Esophagus muscularis mucosa (tissue), 4 donors: ENCODE measurements at regions not wholly inside any gene's neighbourhood (a gene's known extent, or its start where the extent isn't known, plus 50 kb on each side); places are given as distances from the start of the nearest gene placed in this dataset.

Experiments used
- DNase-seq: peaks from one replicate; pipeline ENCODE4 v3.0.0-alpha.2; 2017; ENCODE audit errors: extremely low spot score
- H3K27ac ChIP-seq, 4 donors: fragments of 200-600 bp; sonication (generic); replicated peaks in 1 of 4; 1 replicate in 3 of 4; 2 replicates in 1 of 4; pipeline ENCODE4 v1.5.1; 2016 to 2019; ENCODE audit warnings: mild to moderate bottlenecking in 1 of 4
- H3K27me3 ChIP-seq, 4 donors: fragments of 200-600 bp; sonication (generic); one replicate each; pipeline versions ENCODE4 v1.5.1 to v1.6.0; 2016 to 2019
- H3K36me3 ChIP-seq, 4 donors: fragments of 200-600 bp; sonication (generic); one replicate each; pipeline ENCODE4 v1.5.1; 2016 to 2019
- H3K4me1 ChIP-seq, 4 donors: fragments of 200-600 bp; sonication (generic); one replicate each; pipeline ENCODE4 v1.5.1; 2016 to 2019
- H3K4me3 ChIP-seq, 4 donors: fragments of 200-600 bp; sonication (generic); 1 replicate in 2 of 4; 2 replicates in 2 of 4; pipeline ENCODE4 v1.5.1; 2016 to 2019; ENCODE audit warnings: mild to moderate bottlenecking in 4 of 4, moderate library complexity in 1 of 4
- H3K9me3 ChIP-seq, 4 donors: fragments of 200-600 bp; sonication (generic); 1 replicate in 3 of 4; 2 replicates in 1 of 4; pipeline ENCODE4 v1.5.1; 2016 to 2019
- EP300 ChIP-seq: sonication (generic); formaldehyde crosslinking; IDR thresholded peaks from one replicate; pipeline ENCODE4 v1.6.1; 2017; ENCODE audit warnings: antibody characterized with exemption
- POLR2A ChIP-seq: fragments of 450-650 bp; IDR thresholded peaks from one replicate; pipeline ENCODE4 v1.6.1; 2017; ENCODE audit warnings: antibody characterized with exemption, moderate library complexity, mild to moderate bottlenecking, low read depth
- POLR2AphosphoS5 ChIP-seq, 2 donors: sonication (generic); formaldehyde crosslinking; IDR thresholded peaks; one replicate each; pipeline ENCODE4 v1.6.1; 2017; ENCODE audit warnings: antibody characterized with exemption in 2 of 2
- WGBS: methylation state at CpG from one replicate; pipeline ENCODE4 v1.1.5; 2018; 5-methylcytosine and 5-hydroxymethylcytosine counted together
- intact Hi-C: fragments of 100-400 bp; cut with DNase I; formaldehyde crosslinking; loops from one replicate; pipeline ENCODE4 v1.15.1; 2023
- TF ChIP-seq, protein P1 (sequence below), 3 experiments: fragments of 200-600 bp in 2 of 3; fragments of 450-650 bp in 1 of 3; sonication (generic) in 2 of 3; IDR thresholded peaks; one replicate each; pipeline ENCODE4 v1.5.1; 2017 to 2019; ENCODE audit warnings: antibody characterized with exemption in 3 of 3, mild to moderate bottlenecking in 2 of 3, moderate library complexity in 1 of 3

DNA sequence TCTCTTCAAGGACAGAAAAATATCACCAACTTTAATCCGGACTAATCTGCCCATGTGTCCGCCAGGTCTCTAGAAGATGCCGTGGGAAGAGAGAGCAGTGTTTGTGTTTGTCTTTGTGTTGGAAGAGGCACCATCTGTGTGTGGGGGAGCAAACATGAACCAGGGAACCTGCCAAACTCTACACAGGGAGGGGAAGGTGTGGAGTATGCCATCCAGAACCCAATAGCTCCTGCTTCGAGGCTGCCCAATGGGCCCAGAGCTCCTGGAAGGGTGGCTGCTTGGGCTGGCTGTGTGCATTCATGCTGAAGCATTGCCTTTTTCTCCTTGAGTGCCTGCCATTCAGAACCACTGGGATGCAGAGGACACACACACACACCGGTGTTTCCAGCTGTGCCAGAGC is 536.2 kb downstream of the MID1IP1 start:
- TF ChIP-seq POLR2AphosphoS5 (IDR thresholded peaks at IDR 0.05) = no peak
- TF ChIP-seq EP300 = no peak
- TF ChIP-seq POLR2A = no peak
- TF ChIP-seq, protein P1, sequence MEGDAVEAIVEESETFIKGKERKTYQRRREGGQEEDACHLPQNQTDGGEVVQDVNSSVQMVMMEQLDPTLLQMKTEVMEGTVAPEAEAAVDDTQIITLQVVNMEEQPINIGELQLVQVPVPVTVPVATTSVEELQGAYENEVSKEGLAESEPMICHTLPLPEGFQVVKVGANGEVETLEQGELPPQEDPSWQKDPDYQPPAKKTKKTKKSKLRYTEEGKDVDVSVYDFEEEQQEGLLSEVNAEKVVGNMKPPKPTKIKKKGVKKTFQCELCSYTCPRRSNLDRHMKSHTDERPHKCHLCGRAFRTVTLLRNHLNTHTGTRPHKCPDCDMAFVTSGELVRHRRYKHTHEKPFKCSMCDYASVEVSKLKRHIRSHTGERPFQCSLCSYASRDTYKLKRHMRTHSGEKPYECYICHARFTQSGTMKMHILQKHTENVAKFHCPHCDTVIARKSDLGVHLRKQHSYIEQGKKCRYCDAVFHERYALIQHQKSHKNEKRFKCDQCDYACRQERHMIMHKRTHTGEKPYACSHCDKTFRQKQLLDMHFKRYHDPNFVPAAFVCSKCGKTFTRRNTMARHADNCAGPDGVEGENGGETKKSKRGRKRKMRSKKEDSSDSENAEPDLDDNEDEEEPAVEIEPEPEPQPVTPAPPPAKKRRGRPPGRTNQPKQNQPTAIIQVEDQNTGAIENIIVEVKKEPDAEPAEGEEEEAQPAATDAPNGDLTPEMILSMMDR (IDR thresholded peaks at IDR 0.05) = no peak
- no peaks in the 10 kb centered on the region for H3K9me3 ChIP-seq
- no peaks in the 10 kb centered on the region for H3K27me3 ChIP-seq
- H3K27ac ChIP-seq = peak overlapping the region; percentile 36 to 76 (median 69)
- H3K4me3 ChIP-seq = no peak overlapping the region
- intact Hi-C loops = no loop called here
- WGBS = 79% methylated on average over 4 of the region's 5 CpGs
- no peak for DNase-seq
- no peaks in the 10 kb centered on the region for H3K36me3 ChIP-seq
- H3K4me1 ChIP-seq = peaks cover 7 to 26% (median 21%) of the 10 kb centered on the region in 4 donors

DNA sequence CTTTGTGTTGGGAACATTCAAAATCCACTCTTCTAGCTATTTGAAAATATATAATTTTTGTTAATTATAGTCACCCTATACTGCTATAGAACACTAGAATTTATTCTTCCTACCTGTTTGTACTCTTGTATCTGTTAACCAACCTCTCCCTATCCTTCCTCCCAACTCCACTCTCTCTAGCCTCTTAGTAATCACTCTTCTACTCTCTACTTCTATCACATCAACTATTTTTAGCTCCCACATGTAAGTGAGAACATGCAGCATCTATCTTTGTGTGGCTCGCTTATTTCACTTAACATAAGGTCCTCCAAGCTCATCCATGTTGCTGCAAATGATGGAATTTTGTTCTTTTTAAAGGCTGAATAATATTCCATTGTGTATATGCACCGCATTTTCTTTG is 537.3 kb downstream of the MID1IP1 start:
- no peak for DNase-seq
- peaks cover 7 to 26% (median 21%) of the 10 kb centered on the region in 4 donors for H3K4me1 ChIP-seq
- TF ChIP-seq, protein P1 (IDR thresholded peaks at IDR 0.05) = no peak
- TF ChIP-seq EP300 (no peak), POLR2A (no peak), POLR2AphosphoS5 (IDR thresholded peaks at IDR 0.05) (no peak)
- no peaks in the 10 kb centered on the region for H3K36me3 ChIP-seq
- H3K4me3 ChIP-seq = no peak overlapping the region
- H3K27me3 ChIP-seq = no peaks in the 10 kb centered on the region
- WGBS = 72% methylated on average over 2 of the region's 2 CpGs
- intact Hi-C loops = no loop called here
- no peak overlapping the region for H3K27ac ChIP-seq
- H3K9me3 ChIP-seq = no peaks in the 10 kb centered on the region

DNA sequence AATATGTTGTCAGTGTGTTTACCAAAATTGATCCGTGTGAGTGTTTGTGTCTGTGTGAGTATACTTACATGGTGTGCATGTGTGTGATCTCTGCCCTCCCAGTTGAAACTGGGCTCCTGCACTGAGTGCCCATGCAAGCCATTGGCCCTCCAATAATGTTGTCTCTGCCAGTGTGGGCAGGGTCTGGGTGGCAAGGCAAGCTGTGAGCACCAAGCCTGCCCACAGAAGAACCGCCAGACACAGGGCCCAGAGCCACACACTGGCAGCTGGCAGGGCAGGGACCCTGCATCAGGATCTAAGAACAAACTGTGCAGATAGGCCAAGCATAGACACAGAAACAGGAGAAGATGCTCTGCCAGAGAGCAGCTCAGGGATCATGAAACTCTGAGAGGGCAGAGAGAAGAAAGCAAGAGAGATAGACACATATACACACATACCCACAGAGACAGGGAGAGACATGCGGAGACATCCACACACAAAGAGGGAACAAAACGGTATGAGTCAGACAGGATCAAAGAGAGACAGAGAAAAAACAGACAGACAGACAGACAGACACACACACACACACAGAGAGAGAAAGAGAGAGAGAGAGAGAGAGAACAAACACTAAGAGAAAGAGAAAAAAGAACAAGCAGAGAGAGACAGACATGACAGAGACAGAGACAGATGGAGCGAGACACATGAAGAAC is 555.0 kb downstream of the MID1IP1 start:
- 85% methylated on average over 4 of the region's 5 CpGs for WGBS

DNA sequence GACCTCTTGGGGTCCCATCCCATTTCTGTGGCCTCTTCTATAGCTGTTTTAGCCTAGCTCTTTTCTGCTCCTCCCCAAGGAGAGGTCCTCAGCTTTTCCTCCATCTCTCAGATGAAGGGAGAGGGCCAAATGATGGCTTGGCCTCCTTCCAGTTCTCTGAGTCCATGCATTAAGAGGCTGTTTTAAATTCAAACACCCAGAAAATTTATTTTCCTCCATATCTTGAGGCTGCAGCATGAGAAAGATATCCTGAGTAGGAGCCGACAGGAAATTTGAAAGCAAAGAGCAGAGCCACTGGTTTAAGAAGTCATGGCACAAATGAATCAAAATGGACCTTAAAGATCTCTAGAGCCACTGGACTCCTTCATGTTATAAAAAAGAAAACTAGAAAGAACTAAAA is 558.8 kb downstream of the MID1IP1 start:
- no peak overlapping the region for H3K4me3 ChIP-seq
- DNase-seq = no peak
- H3K27me3 ChIP-seq = no peaks in the 10 kb centered on the region
- H3K9me3 ChIP-seq = peaks cover 0 to 8% (median 0%) of the 10 kb centered on the region in 4 donors
- intact Hi-C loops = no loop called here
- WGBS = 63% methylated on average over 1 of the region's 1 CpG
- TF ChIP-seq POLR2AphosphoS5 (IDR thresholded peaks at IDR 0.05) (no peak), POLR2A (no peak), EP300 (no peak)
- TF ChIP-seq, protein P1 (IDR thresholded peaks at IDR 0.05) = no peak
- H3K27ac ChIP-seq = no peak overlapping the region
- H3K4me1 ChIP-seq = no peaks in the 10 kb centered on the region
- no peaks in the 10 kb centered on the region for H3K36me3 ChIP-seq

More for the DNA sequence above, 555.0 kb downstream of the MID1IP1 start:
- no peak overlapping the region for H3K27ac ChIP-seq
- H3K9me3 ChIP-seq = peaks cover 0 to 2% (median 0%) of the 10 kb centered on the region in 4 donors
- H3K4me3 ChIP-seq = no peak overlapping the region
- no peaks in the 10 kb centered on the region for H3K36me3 ChIP-seq
- intact Hi-C loops = no loop called here
- H3K4me1 ChIP-seq = no peaks in the 10 kb centered on the region
- no peak for DNase-seq
- no peaks in the 10 kb centered on the region for H3K27me3 ChIP-seq
- TF ChIP-seq POLR2AphosphoS5 (IDR thresholded peaks at IDR 0.05) = no peak

DNA sequence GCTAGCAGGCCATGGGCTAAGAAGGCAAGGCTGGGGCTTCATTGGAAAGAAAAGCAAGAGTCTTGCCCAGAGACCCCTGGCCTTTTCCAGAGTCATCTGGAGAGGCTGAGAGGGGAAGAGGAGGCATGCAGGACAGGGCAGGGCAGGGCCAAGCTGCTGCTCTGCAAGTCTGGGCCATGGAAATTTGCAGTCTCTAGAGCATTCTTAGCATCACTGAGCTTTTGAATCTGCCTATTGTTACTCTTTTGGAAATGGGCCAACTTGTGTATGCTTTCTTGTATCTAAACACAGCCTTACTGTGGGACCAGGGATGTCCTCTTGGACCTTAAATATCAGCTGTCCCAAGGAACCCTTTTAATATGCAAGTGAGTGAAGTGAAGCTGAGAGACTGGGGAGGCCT is 560.5 kb downstream of the MID1IP1 start:
- Histone ChIP-seq H3K4me3 (no peak overlapping the region), H3K27me3 (no peaks in the 10 kb centered on the region), H3K27ac (no peak overlapping the region), H3K36me3 (no peaks in the 10 kb centered on the region), H3K9me3 (peaks cover 0 to 8% (median 0%) of the 10 kb centered on the region in 4 donors), H3K4me1 (no peaks in the 10 kb centered on the region)
- no peak for DNase-seq
- TF ChIP-seq POLR2A = no peak
- TF ChIP-seq, protein P1 (IDR thresholded peaks at IDR 0.05) = no peak
- TF ChIP-seq POLR2AphosphoS5 (IDR thresholded peaks at IDR 0.05) = no peak
- no peak for TF ChIP-seq EP300
- intact Hi-C loops = no loop called here
